Gastrocnemius medialis (tissue), 4 donors: ENCODE measurements at regions not wholly inside any gene's neighbourhood (a gene's known extent, or its start where the extent isn't known, plus 50 kb on each side); places are given as distances from the start of the nearest gene placed in this dataset.

Experiments used
- ATAC-seq, 2 donors: fragments of 150-250 bp; one replicate each; pipeline ENCODE4 v1.9.1; 2016
- DNase-seq, 2 donors: peaks; one replicate each; pipeline ENCODE4 v3.0.0-alpha.2; 2019
- H3K27ac ChIP-seq, 4 donors: fragments of 200-600 bp; sonication (generic); 1 replicate in 1 of 4; 2 replicates in 3 of 4; pipeline ENCODE4 v1.5.1; 2016 to 2018; ENCODE audit warnings: mild to moderate bottlenecking in 2 of 4, moderate library complexity in 1 of 4
- H3K27me3 ChIP-seq, 3 donors: fragments of 200-600 bp; sonication (generic) in 2 of 3; 1 replicate in 1 of 3; 2 replicates in 2 of 3; pipeline versions ENCODE4 v1.5.1 to v1.6.0; 2016 to 2019; ENCODE audit warnings: mild to moderate bottlenecking in 1 of 3, moderate library complexity in 1 of 3
- H3K36me3 ChIP-seq, 2 donors: fragments of 200-600 bp; sonication (generic) in 1 of 2; one replicate each; pipeline ENCODE4 v1.5.1; 2017 to 2018
- H3K4me1 ChIP-seq, 2 donors: fragments of 200-600 bp; sonication (generic) in 1 of 2; one replicate each; pipeline ENCODE4 v1.5.1; 2016 to 2017; ENCODE audit warnings: mild to moderate bottlenecking in 2 of 2
- H3K4me3 ChIP-seq, 4 donors: fragments of 200-600 bp; sonication (generic) in 3 of 4; 1 replicate in 1 of 4; 2 replicates in 3 of 4; pipeline ENCODE4 v1.5.1; 2016 to 2019; ENCODE audit warnings: mild to moderate bottlenecking in 2 of 4
- H3K9me3 ChIP-seq, 3 donors: fragments of 200-600 bp; sonication (generic) in 2 of 3; 1 replicate in 1 of 3; 2 replicates in 2 of 3; pipeline ENCODE4 v1.5.1; 2016 to 2019
- CTCF ChIP-seq, 5 experiments: fragments of 450-650 bp in 3 of 5; fragments of 200-600 bp in 2 of 5; sonication (generic) in 2 of 5; IDR thresholded peaks in 4 of 5; conservative IDR thresholded peaks in 1 of 5; 1 replicate in 4 of 5; 2 replicates in 1 of 5; pipeline ENCODE4 v1.5.1; 2016 to 2019; ENCODE audit warnings: antibody characterized with exemption in 5 of 5, mild to moderate bottlenecking in 3 of 5, moderate library complexity in 3 of 5
- POLR2A ChIP-seq, 2 donors: fragments of 450-650 bp; IDR thresholded peaks; one replicate each; pipeline ENCODE4 v1.6.1; 2017; ENCODE audit warnings: antibody characterized with exemption in 2 of 2, mild to moderate bottlenecking in 2 of 2, moderate library complexity in 2 of 2
- in situ Hi-C, 4 donors: fragments of 200-750 bp; cut with MboI; loops; one replicate each; pipeline versions ENCODE4 v1.15.0 to v1.8.0; 2017; ENCODE audit warnings: low sequenced_read_pairs in 4 of 4
- intact Hi-C: fragments of 100-400 bp; cut with DNase I; formaldehyde crosslinking; loops from one replicate; pipeline ENCODE4 v1.15.1; 2023; ENCODE audit warnings: low total_unique reads

DNA sequence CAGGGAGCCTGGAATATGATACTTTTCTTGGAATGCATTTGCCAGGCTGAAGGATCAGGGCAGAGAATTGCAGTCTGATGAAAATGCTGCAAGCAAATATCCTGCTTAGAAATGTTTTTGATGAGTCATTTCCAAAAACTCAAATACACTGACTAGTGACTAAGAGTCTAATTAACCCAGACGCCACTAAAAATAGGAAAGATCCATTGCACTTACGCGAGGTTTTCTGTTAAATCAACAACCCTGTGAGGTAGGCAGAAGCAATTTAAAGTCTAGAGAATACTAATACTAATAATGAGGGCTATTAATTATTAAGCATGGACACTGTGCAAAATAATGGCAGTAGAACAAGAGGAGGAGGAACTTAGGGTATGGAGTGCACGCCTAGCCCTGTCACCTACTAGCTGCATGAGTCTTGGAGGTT lies 130.1 kb upstream of the DOK5 start:
- DNase-seq (no peak), ATAC-seq (no peak)
- H3K4me3 ChIP-seq = no peak overlapping the region
- H3K9me3 ChIP-seq = no peaks in the 10 kb centered on the region
- no peaks in the 10 kb centered on the region for H3K27me3 ChIP-seq
- TF ChIP-seq CTCF (IDR thresholded peaks at IDR 0.05 in 4 of 5, conservative IDR thresholded peaks at IDR 0.05 in 1 of 5) (no peak), POLR2A (IDR thresholded peaks at IDR 0.05) (no peak)
- H3K4me1 ChIP-seq = peaks cover 7 to 8% of the 10 kb centered on the region in 2 donors
- H3K36me3 ChIP-seq = no peaks in the 10 kb centered on the region
- in situ Hi-C loops (no loop called here), intact Hi-C loops (no loop called here)
- no peak overlapping the region for H3K27ac ChIP-seq

DNA sequence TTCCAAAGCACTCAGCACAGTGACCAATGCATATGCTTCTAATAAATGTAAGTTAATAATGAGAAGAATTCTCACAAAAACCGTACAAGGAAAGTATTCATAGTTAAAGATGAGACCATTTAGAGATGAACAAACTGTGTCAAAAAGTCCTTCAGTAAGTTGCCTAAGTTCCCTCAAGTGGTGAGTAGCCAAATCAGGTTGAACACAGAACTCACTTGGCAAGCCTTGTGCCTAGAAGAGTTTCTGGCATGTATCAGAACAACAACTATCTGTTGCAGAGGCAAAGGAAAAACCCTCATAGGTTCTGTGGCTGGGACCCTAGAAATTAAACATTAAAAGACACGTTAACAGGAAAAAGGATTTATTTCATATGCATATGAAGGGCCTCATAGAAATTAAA lies 129.6 kb upstream of the DOK5 start:
- no peak overlapping the region for H3K4me3 ChIP-seq
- peaks cover 7 to 8% of the 10 kb centered on the region in 2 donors for H3K4me1 ChIP-seq
- ATAC-seq (no peak), DNase-seq (no peak)
- no peaks in the 10 kb centered on the region for H3K9me3 ChIP-seq
- intact Hi-C loops = no loop called here
- H3K27ac ChIP-seq = no peak overlapping the region
- TF ChIP-seq POLR2A (IDR thresholded peaks at IDR 0.05) (no peak), CTCF (IDR thresholded peaks at IDR 0.05 in 4 of 5, conservative IDR thresholded peaks at IDR 0.05 in 1 of 5) (no peak)
- in situ Hi-C loops = no loop called here
- H3K36me3 ChIP-seq = no peaks in the 10 kb centered on the region
- H3K27me3 ChIP-seq = no peaks in the 10 kb centered on the region

GRCh38 chr20:54346276-54346675 lies 129.1 kb upstream of the DOK5 start:
- Histone ChIP-seq H3K4me1 (peaks cover 7 to 8% of the 10 kb centered on the region in 2 donors), H3K27me3 (no peaks in the 10 kb centered on the region), H3K4me3 (no peak overlapping the region), H3K27ac (no peak overlapping the region), H3K36me3 (no peaks in the 10 kb centered on the region), H3K9me3 (no peaks in the 10 kb centered on the region)
- intact Hi-C loops (no loop called here), in situ Hi-C loops (no loop called here)
- TF ChIP-seq CTCF (IDR thresholded peaks at IDR 0.05 in 4 of 5, conservative IDR thresholded peaks at IDR 0.05 in 1 of 5) (no peak), POLR2A (IDR thresholded peaks at IDR 0.05) (no peak)
- ATAC-seq = no peak
- DNase-seq = no peak

- Histone ChIP-seq H3K36me3 (no peaks in the 10 kb centered on the region), H3K27ac (no peak overlapping the region), H3K4me3 (no peak overlapping the region), H3K4me1 (peaks cover 7 to 8% of the 10 kb centered on the region in 2 donors), H3K9me3 (no peaks in the 10 kb centered on the region), H3K27me3 (no peaks in the 10 kb centered on the region)
- intact Hi-C loops (no loop called here), in situ Hi-C loops (no loop called here)
- DNase-seq = no peak
- no peak for TF ChIP-seq POLR2A (IDR thresholded peaks at IDR 0.05)
- no peak for ATAC-seq
These were observed 128.1 kb upstream of the DOK5 start for GRCh38 chr20:54347166-54347833.

GRCh38 chr20:54350415-54350814 lies 125.0 kb upstream of the DOK5 start:
- ATAC-seq = no peak
- Histone ChIP-seq H3K27ac (no peak overlapping the region), H3K4me3 (no peak overlapping the region), H3K4me1 (peaks cover 2 to 3% of the 10 kb centered on the region in 2 donors), H3K27me3 (no peaks in the 10 kb centered on the region), H3K9me3 (no peaks in the 10 kb centered on the region), H3K36me3 (no peaks in the 10 kb centered on the region)
- DNase-seq = no peak
- intact Hi-C loops (no loop called here), in situ Hi-C loops (no loop called here)
- TF ChIP-seq POLR2A (IDR thresholded peaks at IDR 0.05) (no peak), CTCF (IDR thresholded peaks at IDR 0.05 in 4 of 5, conservative IDR thresholded peaks at IDR 0.05 in 1 of 5) (no peak)
